ENCODE measurements at regions not wholly inside any gene's neighbourhood (a gene's known extent, or its start where the extent isn't known, plus 50 kb on each side); places are given as distances from the start of the nearest gene placed in this dataset.

- no peak for TF ChIP-seq EZH2phosphoT487 (IDR thresholded peaks at IDR 0.05; ENCODE audit: insufficient read depth, low read depth)
- no peak for TF ChIP-seq EZH2 (IDR thresholded peaks at IDR 0.05; ENCODE audit: insufficient read depth, poor library complexity, severe bottlenecking)
These were observed 1683.4 kb downstream of the TP53TG3F start for GRCh38 chr16:35142809-35143192.

Data from GM23248 (cell line).